ENCODE measurements at regions not wholly inside any gene's neighbourhood (a gene's known extent, or its start where the extent isn't known, plus 50 kb on each side); places are given as distances from the start of the nearest gene placed in this dataset.

DNA sequence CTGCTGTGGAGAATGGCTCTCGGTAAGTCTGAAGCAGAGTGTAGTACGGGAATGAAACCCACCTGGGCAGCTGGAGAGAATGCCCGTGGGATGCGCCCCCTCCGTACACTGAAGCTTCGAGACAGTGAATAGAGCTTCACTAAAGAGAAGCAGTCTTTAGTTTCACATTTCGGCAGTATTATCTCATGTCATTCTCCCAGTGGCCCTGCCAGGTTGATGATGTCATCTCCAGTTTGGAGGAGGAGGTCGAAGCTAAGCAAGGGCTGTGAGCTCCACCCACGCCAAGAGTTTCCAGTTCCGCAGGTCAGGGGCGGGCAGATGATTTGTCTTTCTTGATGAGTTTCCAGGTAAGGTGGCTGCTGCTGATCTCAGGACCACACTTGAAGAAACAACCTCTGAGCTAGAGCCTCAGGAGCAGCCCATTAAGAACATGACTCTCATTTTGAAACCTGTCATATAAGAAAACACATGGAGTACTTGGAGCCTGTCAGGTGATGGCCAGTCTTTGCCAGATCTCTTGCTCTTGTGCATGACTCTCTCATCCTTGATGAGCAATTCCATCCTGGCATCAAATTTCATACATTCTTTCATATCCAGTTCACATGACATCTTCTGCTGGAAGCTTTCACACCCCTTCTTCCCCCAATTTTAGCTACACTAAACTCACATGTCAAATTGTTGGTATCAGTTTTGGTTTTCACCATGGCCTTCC, 475.0 kb downstream of the RNF144A start:
- no peak overlapping the region for H4K8ac ChIP-seq (ENCODE audit: low read length)
- H2BK15ac ChIP-seq (ENCODE audit: low read depth, poor library complexity, severe bottlenecking): no peak overlapping the region
- 83% methylated on average over 10 of the region's 11 CpGs for WGBS
- no peak overlapping the region for H3K23ac ChIP-seq (ENCODE audit: low read length in 2 of 2)
- H3K4me2 ChIP-seq (ENCODE audit: low read length, poor library complexity, severe bottlenecking): no peak overlapping the region
- no peaks in the 10 kb centered on the region for H3K9me3 ChIP-seq (ENCODE audit: control insufficient read depth, low read length)
- H2BK5ac ChIP-seq (ENCODE audit: low read depth, low read length, poor library complexity, severe bottlenecking): no peak overlapping the region
- H3K27ac ChIP-seq (ENCODE audit: low read length, poor library complexity, severe bottlenecking): no peak overlapping the region
- H3K79me1 ChIP-seq (replicated peaks; ENCODE audit: low read length, poor library complexity, severe bottlenecking): no peaks in the 10 kb centered on the region
- peaks cover 0 to 6% of the 10 kb centered on the region in 2 experiments for H3K27me3 ChIP-seq (ENCODE audit: control insufficient read depth in 1 of 2, insufficient read depth in 1 of 2, low read length in 2 of 2)
- no peak overlapping the region for H3K14ac ChIP-seq (ENCODE audit: low read length in 2 of 2)
- no peak overlapping the region for H3K4ac ChIP-seq (ENCODE audit: low read depth in 1 of 2, low read length in 2 of 2)
- H3K9ac ChIP-seq (ENCODE audit: low read length): no peak overlapping the region
- no peak overlapping the region for H2BK120ac ChIP-seq (ENCODE audit: low read depth, low read length)
- H2BK12ac ChIP-seq (ENCODE audit: low read length in 2 of 2): no peak overlapping the region
- no peak overlapping the region for H2AFZ ChIP-seq (ENCODE audit: low read depth, low read length)
- no peaks in the 10 kb centered on the region for H3K4me1 ChIP-seq (ENCODE audit: control insufficient read depth, insufficient read depth, low read depth, low read length)
- no peaks in the 10 kb centered on the region for H3K36me3 ChIP-seq (ENCODE audit: control insufficient read depth in 1 of 2, insufficient read depth in 2 of 2, low read depth in 1 of 2, low read length in 2 of 2)
- peak overlapping the region in 1 of 2 experiments; percentile 3 for H3K4me3 ChIP-seq (ENCODE audit: insufficient read depth in 1 of 2, low read depth in 1 of 2, low read length in 2 of 2)
- H4K91ac ChIP-seq (ENCODE audit: low read length): no peak overlapping the region
- no peak overlapping the region for H2AK5ac ChIP-seq (ENCODE audit: low read length, severe bottlenecking)
- no peak for DNase-seq
- H3K18ac ChIP-seq (ENCODE audit: low read depth in 1 of 2, low read length in 2 of 2): no peak overlapping the region

DNA sequence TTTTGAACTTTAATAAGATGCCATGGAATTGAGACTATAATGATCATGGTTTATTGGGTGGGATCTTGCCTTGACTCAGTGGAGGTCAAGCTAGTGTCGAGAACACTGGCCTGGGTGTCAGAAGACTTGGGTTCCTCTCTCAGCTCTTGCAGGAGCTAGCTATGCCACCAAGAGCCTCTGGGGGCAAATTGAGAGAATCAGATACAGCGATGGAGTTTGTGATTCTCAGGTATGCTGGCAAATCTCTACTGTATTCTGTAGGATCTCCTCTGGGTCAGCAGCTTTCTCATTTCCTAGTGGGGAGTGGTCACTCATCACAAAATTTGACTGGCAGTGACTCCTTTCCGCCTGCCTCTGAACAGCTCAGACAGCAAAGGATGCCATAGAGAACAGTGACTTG, 477.0 kb downstream of the RNF144A start:
- Histone ChIP-seq H2BK15ac (ENCODE audit: low read depth, poor library complexity, severe bottlenecking) (no peak overlapping the region), H3K36me3 (ENCODE audit: control insufficient read depth in 1 of 2, insufficient read depth in 2 of 2, low read depth in 1 of 2, low read length in 2 of 2) (no peaks in the 10 kb centered on the region), H3K4me2 (ENCODE audit: low read length, poor library complexity, severe bottlenecking) (no peak overlapping the region), H3K4ac (ENCODE audit: low read depth in 1 of 2, low read length in 2 of 2) (no peak overlapping the region), H3K27ac (ENCODE audit: low read length, poor library complexity, severe bottlenecking) (no peak overlapping the region), H3K18ac (ENCODE audit: low read depth in 1 of 2, low read length in 2 of 2) (no peak overlapping the region), H2AFZ (ENCODE audit: low read depth, low read length) (no peak overlapping the region), H2BK5ac (ENCODE audit: low read depth, low read length, poor library complexity, severe bottlenecking) (no peak overlapping the region), H3K4me3 (ENCODE audit: insufficient read depth in 1 of 2, low read depth in 1 of 2, low read length in 2 of 2) (no peak overlapping the region), H3K79me1 (replicated peaks; ENCODE audit: low read length, poor library complexity, severe bottlenecking) (no peaks in the 10 kb centered on the region), H3K14ac (ENCODE audit: low read length in 2 of 2) (no peak overlapping the region), H3K9me3 (ENCODE audit: control insufficient read depth, low read length) (no peaks in the 10 kb centered on the region), H4K91ac (ENCODE audit: low read length) (no peak overlapping the region), H2BK120ac (ENCODE audit: low read depth, low read length) (no peak overlapping the region), H3K9ac (ENCODE audit: low read length) (no peak overlapping the region), H2AK5ac (ENCODE audit: low read length, severe bottlenecking) (no peak overlapping the region), H3K27me3 (ENCODE audit: control insufficient read depth in 1 of 2, insufficient read depth in 1 of 2, low read length in 2 of 2) (peaks cover 0 to 3% of the 10 kb centered on the region in 2 experiments), H3K4me1 (ENCODE audit: control insufficient read depth, insufficient read depth, low read depth, low read length) (no peaks in the 10 kb centered on the region), H2BK12ac (ENCODE audit: low read length in 2 of 2) (no peak overlapping the region), H4K8ac (ENCODE audit: low read length) (no peak overlapping the region), H3K23ac (ENCODE audit: low read length in 2 of 2) (no peak overlapping the region)
- 92% methylated on average over 3 of the region's 3 CpGs for WGBS
- DNase-seq: no peak

DNA sequence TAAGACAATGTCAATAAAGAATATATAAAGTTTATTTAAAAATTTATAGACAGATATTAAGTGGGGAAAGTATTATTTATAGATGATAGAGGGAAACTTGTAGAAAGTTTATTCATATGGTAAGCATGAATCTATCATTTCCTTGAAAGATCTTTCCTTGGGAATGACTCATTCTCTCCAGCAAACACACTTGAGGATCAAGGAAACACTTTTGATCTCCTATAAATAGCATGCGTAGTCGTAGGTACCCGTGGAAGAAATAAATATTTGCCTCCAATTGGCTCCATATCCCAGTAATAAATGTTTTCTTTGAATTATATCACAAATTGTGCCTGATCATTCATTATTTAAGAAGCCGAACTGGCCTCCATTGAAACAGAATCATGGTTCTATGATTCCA, 483.4 kb downstream of the RNF144A start:
- Histone ChIP-seq H3K23ac (ENCODE audit: low read length in 2 of 2) (no peak overlapping the region), H3K9me3 (ENCODE audit: control insufficient read depth, low read length) (no peaks in the 10 kb centered on the region), H3K18ac (ENCODE audit: low read depth in 1 of 2, low read length in 2 of 2) (no peak overlapping the region), H2BK12ac (ENCODE audit: low read length in 2 of 2) (no peak overlapping the region), H4K91ac (ENCODE audit: low read length) (no peak overlapping the region), H3K27me3 (ENCODE audit: control insufficient read depth in 1 of 2, insufficient read depth in 1 of 2, low read length in 2 of 2) (peaks cover 5 to 26% of the 10 kb centered on the region in 2 experiments), H3K79me1 (replicated peaks; ENCODE audit: low read length, poor library complexity, severe bottlenecking) (no peaks in the 10 kb centered on the region), H3K4me2 (ENCODE audit: low read length, poor library complexity, severe bottlenecking) (no peak overlapping the region), H3K9ac (ENCODE audit: low read length) (no peak overlapping the region), H3K4me1 (ENCODE audit: control insufficient read depth, insufficient read depth, low read depth, low read length) (no peaks in the 10 kb centered on the region), H2AFZ (ENCODE audit: low read depth, low read length) (no peak overlapping the region), H2AK5ac (ENCODE audit: low read length, severe bottlenecking) (no peak overlapping the region), H2BK5ac (ENCODE audit: low read depth, low read length, poor library complexity, severe bottlenecking) (no peak overlapping the region), H3K4me3 (ENCODE audit: insufficient read depth in 1 of 2, low read depth in 1 of 2, low read length in 2 of 2) (no peak overlapping the region), H3K14ac (ENCODE audit: low read length in 2 of 2) (no peak overlapping the region), H3K4ac (ENCODE audit: low read depth in 1 of 2, low read length in 2 of 2) (no peak overlapping the region), H2BK120ac (ENCODE audit: low read depth, low read length) (no peak overlapping the region), H2BK15ac (ENCODE audit: low read depth, poor library complexity, severe bottlenecking) (no peak overlapping the region), H4K8ac (ENCODE audit: low read length) (no peak overlapping the region), H3K27ac (ENCODE audit: low read length, poor library complexity, severe bottlenecking) (no peak overlapping the region), H3K36me3 (ENCODE audit: control insufficient read depth in 1 of 2, insufficient read depth in 2 of 2, low read depth in 1 of 2, low read length in 2 of 2) (no peaks in the 10 kb centered on the region)
- WGBS: 45% methylated on average over 4 of the region's 4 CpGs
- DNase-seq: peak; percentile 2

DNA sequence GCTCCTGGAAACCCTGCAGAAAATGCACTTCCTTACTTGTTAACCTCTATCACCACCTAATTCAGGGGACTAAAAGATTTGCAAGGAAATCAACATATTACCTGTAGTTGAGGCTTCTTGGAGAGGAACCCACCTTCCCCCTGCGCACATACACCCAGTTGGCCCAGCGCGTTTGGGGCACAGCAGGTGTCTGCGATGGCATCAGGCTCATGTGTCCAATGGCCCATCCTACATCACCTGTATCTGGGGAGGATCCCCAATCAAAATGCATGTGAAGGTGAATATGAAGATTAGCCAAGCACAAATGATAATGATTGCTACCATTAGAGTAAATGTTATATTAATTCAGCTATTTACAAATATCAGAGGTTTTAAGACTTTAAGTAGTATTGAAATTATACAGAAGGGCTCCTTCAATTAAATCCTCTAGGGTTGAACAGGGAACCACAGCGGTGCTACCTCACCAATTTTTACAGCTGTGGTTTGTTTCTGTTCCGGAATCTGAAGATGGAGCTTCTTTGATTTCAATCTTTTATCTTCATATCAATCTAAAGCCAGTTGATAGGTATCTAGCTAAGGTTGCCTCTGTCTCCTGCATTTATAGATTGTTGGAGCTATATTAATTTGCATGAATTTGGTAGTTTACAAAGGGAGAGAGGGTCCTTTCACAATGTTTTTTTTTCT, 486.0 kb downstream of the RNF144A start:
- Histone ChIP-seq H3K9ac (ENCODE audit: low read length) (no peak overlapping the region), H3K4ac (ENCODE audit: low read depth in 1 of 2, low read length in 2 of 2) (no peak overlapping the region), H2BK12ac (ENCODE audit: low read length in 2 of 2) (no peak overlapping the region), H3K4me2 (ENCODE audit: low read length, poor library complexity, severe bottlenecking) (no peak overlapping the region), H4K91ac (ENCODE audit: low read length) (no peak overlapping the region), H2AFZ (ENCODE audit: low read depth, low read length) (no peak overlapping the region), H3K27me3 (ENCODE audit: control insufficient read depth in 1 of 2, insufficient read depth in 1 of 2, low read length in 2 of 2) (peaks cover 8 to 47% of the 10 kb centered on the region in 2 experiments), H3K27ac (ENCODE audit: low read length, poor library complexity, severe bottlenecking) (no peak overlapping the region), H3K4me1 (ENCODE audit: control insufficient read depth, insufficient read depth, low read depth, low read length) (no peaks in the 10 kb centered on the region), H2BK15ac (ENCODE audit: low read depth, poor library complexity, severe bottlenecking) (no peak overlapping the region), H3K4me3 (ENCODE audit: insufficient read depth in 1 of 2, low read depth in 1 of 2, low read length in 2 of 2) (no peak overlapping the region), H3K79me1 (replicated peaks; ENCODE audit: low read length, poor library complexity, severe bottlenecking) (no peaks in the 10 kb centered on the region), H3K14ac (ENCODE audit: low read length in 2 of 2) (no peak overlapping the region), H2AK5ac (ENCODE audit: low read length, severe bottlenecking) (no peak overlapping the region), H4K8ac (ENCODE audit: low read length) (no peak overlapping the region), H3K23ac (ENCODE audit: low read length in 2 of 2) (no peak overlapping the region), H3K36me3 (ENCODE audit: control insufficient read depth in 1 of 2, insufficient read depth in 2 of 2, low read depth in 1 of 2, low read length in 2 of 2) (no peaks in the 10 kb centered on the region), H3K18ac (ENCODE audit: low read depth in 1 of 2, low read length in 2 of 2) (no peak overlapping the region), H2BK5ac (ENCODE audit: low read depth, low read length, poor library complexity, severe bottlenecking) (no peak overlapping the region), H3K9me3 (ENCODE audit: control insufficient read depth, low read length) (no peaks in the 10 kb centered on the region), H2BK120ac (ENCODE audit: low read depth, low read length) (no peak overlapping the region)
- 97% methylated on average over 4 of the region's 6 CpGs for WGBS
- DNase-seq: no peak

Measured in mesenchymal stem cell (in vitro differentiated cells and primary cell).